ENCODE measurements at regions not wholly inside any gene's neighbourhood (a gene's known extent, or its start where the extent isn't known, plus 50 kb on each side); places are given as distances from the start of the nearest gene placed in this dataset.

GRCh38 chr14:54335569-54336155, 61.1 kb upstream of the CDKN3 start:
- no peak for TF ChIP-seq EZH2 (IDR thresholded peaks at IDR 0.05)
- no peak for TF ChIP-seq POLR2AphosphoS5 (IDR thresholded peaks at IDR 0.05; ENCODE audit: borderline replicate concordance, low read depth, low read length)
